ENCODE measurements at regions not wholly inside any gene's neighbourhood (a gene's known extent, or its start where the extent isn't known, plus 50 kb on each side); places are given as distances from the start of the nearest gene placed in this dataset.
A peak's percentile ranks its signal among the peaks of the same experiment; 100 is the strongest.
"Not testable (repeated sequence)": the region's sequence is repeated elsewhere in the genome, so short reads cannot be mapped to it uniquely, and the experiment has no call there.

- DNase-seq, result no peak
Observed at GRCh38 chr3:112736805-112737566, 96.0 kb upstream of the CCDC80 start.

DNA sequence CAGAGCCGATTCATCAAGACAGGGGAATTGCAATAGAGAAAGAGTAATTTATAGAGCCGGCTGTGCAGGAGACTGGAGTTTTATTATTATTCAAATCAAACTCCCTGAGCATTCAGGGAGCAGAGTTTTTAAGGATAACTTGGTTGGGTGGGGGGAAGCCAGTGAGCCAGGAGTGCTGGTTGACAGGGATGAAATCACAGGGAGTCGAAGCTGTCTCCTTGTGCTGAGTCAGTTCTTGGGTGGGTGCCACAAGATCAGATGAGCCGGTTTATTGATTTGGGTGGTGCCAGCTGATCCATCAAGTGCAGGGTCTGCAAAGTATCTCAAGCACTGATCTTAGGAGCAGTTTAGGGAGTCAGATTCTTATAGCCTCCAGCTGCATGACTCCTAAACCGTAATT, 95.4 kb upstream of the CCDC80 start:
- no peak for DNase-seq

DNA sequence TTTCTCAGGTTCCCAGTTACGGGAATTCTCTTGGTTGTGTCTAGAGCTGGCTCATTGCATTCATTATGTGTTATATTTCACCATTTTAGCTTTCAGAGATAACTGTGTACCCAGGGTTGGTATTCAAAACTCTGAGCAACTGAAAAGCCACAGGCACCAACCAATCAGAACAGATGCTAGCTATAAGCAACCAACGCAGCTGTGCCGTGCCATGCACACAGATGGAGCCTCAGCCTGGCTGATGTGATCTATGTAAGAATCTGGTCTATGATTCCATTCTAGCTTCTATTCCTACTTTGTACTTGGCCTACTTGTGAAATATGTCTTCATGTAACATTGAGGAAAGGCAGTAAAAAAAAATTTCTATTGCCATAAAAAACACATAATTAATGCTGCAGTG, 95.0 kb upstream of the CCDC80 start:
- DNase-seq, result no peak

- peak; percentile 53 for DNase-seq
Observed at GRCh38 chr3:112734736-112735350, 93.9 kb upstream of the CCDC80 start.

- no peak for DNase-seq
Observed at GRCh38 chr3:112734171-112734570, 93.2 kb upstream of the CCDC80 start.

DNA sequence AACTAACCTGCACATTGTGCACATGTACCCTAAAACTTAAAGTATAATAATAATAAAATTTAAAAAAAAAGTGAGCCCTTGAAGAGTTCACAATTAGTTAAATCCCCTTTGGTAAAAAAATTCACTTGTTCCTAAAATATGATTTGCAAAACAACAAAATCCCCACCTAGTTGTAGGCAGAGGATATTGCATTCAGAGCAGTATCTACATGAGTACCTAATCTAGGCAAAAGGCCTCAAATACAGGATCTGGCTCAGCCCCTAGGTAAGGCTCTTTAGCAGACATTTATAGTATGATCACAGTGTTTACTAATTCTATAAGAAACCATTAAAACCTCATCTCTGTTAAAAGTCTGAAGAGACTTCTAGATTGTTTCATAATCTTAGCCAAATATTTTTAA, 89.3 kb upstream of the CCDC80 start:
- no peak for DNase-seq

DNA sequence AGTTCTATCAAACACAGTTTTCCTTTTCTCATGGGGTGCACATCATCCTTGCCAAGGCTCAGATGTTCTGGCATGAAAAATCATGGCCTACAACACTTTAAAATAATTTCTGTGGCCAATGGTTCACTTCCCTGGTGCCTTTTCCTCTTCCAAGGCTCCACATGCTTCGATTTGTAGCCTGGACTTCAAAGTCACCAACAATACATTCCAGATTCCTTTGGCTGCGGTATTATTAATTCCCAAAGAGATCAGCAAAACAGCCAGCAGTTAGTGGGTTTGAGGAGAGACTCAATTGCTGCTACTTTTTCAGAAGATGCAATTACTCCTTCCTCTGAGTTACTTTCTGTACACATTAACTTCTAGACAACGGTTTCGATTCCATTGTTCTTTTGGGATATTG, 80.3 kb upstream of the CCDC80 start:
- DNase-seq, result no peak

DNA sequence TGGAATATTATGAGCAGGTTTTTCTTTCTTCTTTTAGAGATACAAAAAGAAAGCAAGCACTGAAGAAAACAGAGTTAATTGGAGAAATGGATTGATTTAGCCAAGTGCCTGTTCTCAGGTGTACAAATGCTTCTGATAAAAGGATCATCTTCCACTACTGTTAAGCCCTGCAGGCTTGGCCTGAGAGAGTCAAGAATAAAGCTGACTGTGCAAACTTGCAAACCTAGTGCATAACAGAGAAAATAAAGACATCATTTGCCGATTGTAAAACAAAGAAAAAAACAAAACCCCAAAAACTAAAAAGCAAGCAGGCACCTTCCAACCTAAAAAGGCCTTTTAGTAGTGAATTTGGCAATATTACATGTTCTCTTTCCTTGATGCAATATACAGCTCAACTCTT, 78.0 kb upstream of the CCDC80 start:
- no peak for DNase-seq

GRCh38 chr3:112718516-112718915, 77.6 kb upstream of the CCDC80 start:
- no peak for DNase-seq

GRCh38 chr3:112709911-112710310, 69.0 kb upstream of the CCDC80 start:
- no peak for DNase-seq

GRCh38 chr3:112699436-112699978, 58.6 kb upstream of the CCDC80 start:
- no peak for DNase-seq

DNA sequence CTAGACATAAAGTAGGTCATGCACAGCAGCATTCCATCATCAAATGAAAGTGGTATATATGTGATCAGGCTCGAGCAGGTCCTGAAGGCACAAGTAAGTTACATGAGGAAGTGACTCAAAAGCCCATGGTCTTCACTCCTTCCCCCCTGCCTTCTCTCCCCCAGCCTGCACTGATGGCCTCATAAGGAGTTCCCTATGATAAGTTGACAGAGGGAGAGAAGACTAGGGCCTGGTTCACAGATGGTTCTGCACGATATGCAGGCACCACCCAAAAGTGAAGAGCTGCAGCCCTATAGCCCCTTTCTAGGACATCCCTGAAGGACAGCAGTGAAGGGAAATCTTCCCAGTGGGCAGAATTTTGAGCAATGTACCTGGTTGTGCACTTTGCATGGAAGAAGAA, 57.5 kb upstream of the CCDC80 start:
- not testable (repeated sequence) for DNase-seq

- DNase-seq, result not testable (repeated sequence)
Observed at GRCh38 chr3:112696244-112696643, 55.3 kb upstream of the CCDC80 start.

DNA sequence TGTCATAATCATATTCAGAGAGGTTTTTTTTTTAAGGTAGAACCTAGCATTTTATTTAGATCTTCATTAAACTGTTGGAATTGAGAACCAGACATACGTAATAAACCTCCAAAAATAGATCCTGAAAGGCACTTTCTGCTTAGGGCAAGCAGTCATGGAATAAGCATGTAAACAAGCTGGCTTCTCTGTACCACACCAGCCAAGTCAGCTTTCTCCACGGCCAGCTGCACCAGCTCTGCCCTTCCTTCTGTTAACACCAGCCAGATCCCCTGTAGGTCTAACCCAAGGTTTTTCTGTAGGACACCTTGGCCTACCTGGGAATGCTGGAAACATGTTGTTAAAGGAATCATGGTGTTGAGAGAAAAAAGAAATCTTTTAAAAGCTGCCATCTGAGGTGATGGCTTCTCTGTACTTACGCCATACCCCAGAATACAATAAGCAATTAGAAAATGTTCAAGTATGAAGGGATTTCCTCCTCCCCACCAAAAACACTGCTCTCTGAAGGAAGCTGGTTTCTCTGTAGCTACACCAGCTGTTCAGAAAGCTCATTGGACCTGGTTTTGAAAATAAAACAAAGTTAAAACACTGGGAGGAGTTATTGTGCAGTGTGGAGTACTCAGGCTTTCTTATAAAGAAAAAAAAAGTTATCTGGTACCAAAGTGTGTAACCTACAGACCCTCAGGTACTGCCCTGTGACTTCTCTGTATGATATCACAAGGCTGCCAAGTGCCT, 54.6 kb upstream of the CCDC80 start:
- DNase-seq, result not testable (repeated sequence)

- not testable (repeated sequence) for DNase-seq
Observed at GRCh38 chr3:112694906-112695305, 54.0 kb upstream of the CCDC80 start.

GRCh38 chr3:112693186-112693585, 52.2 kb upstream of the CCDC80 start:
- DNase-seq, result no peak

Measured in SIG-M5 (cell line).